ENCODE measurements at regions not wholly inside any gene's neighbourhood (a gene's known extent, or its start where the extent isn't known, plus 50 kb on each side); places are given as distances from the start of the nearest gene placed in this dataset.

GRCh38 chr13:76829572-76830327 lies 56.5 kb downstream of the KCTD12 start:
- no peak for DNase-seq (ENCODE audit: low spot score in 2 of 2)
- no peak for TF ChIP-seq POLR2A (IDR thresholded peaks at IDR 0.05)
- TF ChIP-seq, protein P1, sequence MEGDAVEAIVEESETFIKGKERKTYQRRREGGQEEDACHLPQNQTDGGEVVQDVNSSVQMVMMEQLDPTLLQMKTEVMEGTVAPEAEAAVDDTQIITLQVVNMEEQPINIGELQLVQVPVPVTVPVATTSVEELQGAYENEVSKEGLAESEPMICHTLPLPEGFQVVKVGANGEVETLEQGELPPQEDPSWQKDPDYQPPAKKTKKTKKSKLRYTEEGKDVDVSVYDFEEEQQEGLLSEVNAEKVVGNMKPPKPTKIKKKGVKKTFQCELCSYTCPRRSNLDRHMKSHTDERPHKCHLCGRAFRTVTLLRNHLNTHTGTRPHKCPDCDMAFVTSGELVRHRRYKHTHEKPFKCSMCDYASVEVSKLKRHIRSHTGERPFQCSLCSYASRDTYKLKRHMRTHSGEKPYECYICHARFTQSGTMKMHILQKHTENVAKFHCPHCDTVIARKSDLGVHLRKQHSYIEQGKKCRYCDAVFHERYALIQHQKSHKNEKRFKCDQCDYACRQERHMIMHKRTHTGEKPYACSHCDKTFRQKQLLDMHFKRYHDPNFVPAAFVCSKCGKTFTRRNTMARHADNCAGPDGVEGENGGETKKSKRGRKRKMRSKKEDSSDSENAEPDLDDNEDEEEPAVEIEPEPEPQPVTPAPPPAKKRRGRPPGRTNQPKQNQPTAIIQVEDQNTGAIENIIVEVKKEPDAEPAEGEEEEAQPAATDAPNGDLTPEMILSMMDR (IDR thresholded peaks at IDR 0.05), result no peak
- intact Hi-C loops (cut with DNase I; ENCODE audit: low total_unique reads), result no loop called here

GRCh38 chr13:76828316-76828741 lies 57.9 kb downstream of the KCTD12 start:
- TF ChIP-seq, protein P1 (IDR thresholded peaks at IDR 0.05), result no peak
- WGBS, 2 donors, result 33 to 56% methylated on average over 3 of the region's 3 CpGs
- intact Hi-C loops (cut with DNase I; ENCODE audit: low total_unique reads), result no loop called here
- no peak overlapping the region for H3K4me3 ChIP-seq (ENCODE audit: low read depth, poor library complexity, severe bottlenecking)
- no peak for DNase-seq (ENCODE audit: low spot score in 2 of 2)

More at GRCh38 chr13:76829572-76830327, 56.5 kb downstream of the KCTD12 start:
- WGBS, 2 donors, result 46 to 62% methylated on average over 9 of the region's 9 CpGs
- no peak overlapping the region for H3K4me3 ChIP-seq (ENCODE audit: low read depth, poor library complexity, severe bottlenecking)

GRCh38 chr13:76826527-76826926 lies 59.7 kb downstream of the KCTD12 start:
- H3K4me3 ChIP-seq (ENCODE audit: low read depth, poor library complexity, severe bottlenecking), result no peak overlapping the region
- intact Hi-C loops (cut with DNase I; ENCODE audit: low total_unique reads), result no loop called here
- WGBS, 2 donors, result 91 to 96% methylated on average over 5 of the region's 5 CpGs
- TF ChIP-seq POLR2A (IDR thresholded peaks at IDR 0.05), result no peak
- TF ChIP-seq, protein P1 (IDR thresholded peaks at IDR 0.05), result no peak
- no peak for DNase-seq (ENCODE audit: low spot score in 2 of 2)

DNA sequence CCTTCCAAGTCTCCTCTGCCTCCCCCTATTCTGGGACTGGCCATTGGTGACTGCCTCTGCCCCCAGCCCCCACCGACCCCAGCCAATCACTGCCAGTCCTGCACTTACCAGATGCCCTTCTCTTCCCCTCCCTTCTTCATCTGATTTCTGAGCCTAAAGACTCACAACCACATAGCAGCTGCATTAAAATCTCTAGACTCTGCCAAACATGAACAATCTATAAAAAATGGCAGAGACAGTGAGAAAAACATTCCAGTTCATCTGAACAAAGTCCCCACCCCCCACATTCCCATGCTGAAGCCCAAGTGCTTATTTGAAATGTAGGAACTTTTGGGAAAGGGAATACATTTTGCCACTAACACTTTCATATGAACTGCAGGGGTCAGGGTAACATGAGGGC lies 60.8 kb downstream of the KCTD12 start:
- no peak overlapping the region for H3K4me3 ChIP-seq (ENCODE audit: low read depth, poor library complexity, severe bottlenecking)
- TF ChIP-seq, protein P1 (IDR thresholded peaks at IDR 0.05), result no peak
- TF ChIP-seq POLR2A (IDR thresholded peaks at IDR 0.05), result no peak
- intact Hi-C loops (cut with DNase I; ENCODE audit: low total_unique reads), result no loop called here
- 47 to 52% methylated on average over 1 of the region's 1 CpG for WGBS, 2 donors
- no peak for DNase-seq (ENCODE audit: low spot score in 2 of 2)

DNA sequence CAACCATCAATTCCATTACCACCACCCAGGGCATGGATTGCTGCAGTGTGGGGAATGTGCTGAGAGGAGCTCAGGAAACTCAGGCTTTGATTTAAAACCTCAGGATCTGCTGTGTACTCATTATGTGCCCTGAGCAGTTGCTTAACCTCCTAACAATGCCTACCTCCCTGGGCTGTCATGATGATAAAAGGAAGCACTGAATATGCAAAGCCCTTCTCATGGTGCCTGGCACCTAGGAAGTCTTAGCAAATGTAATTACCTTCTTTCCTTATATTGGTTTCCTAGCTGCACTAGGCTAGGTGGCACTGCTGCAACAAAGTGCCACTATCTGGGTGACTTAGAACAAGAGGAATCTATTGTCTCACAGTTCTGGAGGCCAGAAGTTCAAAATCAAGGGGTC lies 62.2 kb downstream of the KCTD12 start:
- DNase-seq (ENCODE audit: low spot score in 2 of 2), result no peak
- H3K4me3 ChIP-seq (ENCODE audit: low read depth, poor library complexity, severe bottlenecking), result no peak overlapping the region
- TF ChIP-seq POLR2A (IDR thresholded peaks at IDR 0.05), result no peak
- TF ChIP-seq, protein P1 (IDR thresholded peaks at IDR 0.05), result no peak
- intact Hi-C loops (cut with DNase I; ENCODE audit: low total_unique reads), result no loop called here
